ENCODE measurements at regions not wholly inside any gene's neighbourhood (a gene's known extent, or its start where the extent isn't known, plus 50 kb on each side); places are given as distances from the start of the nearest gene placed in this dataset.

DNA sequence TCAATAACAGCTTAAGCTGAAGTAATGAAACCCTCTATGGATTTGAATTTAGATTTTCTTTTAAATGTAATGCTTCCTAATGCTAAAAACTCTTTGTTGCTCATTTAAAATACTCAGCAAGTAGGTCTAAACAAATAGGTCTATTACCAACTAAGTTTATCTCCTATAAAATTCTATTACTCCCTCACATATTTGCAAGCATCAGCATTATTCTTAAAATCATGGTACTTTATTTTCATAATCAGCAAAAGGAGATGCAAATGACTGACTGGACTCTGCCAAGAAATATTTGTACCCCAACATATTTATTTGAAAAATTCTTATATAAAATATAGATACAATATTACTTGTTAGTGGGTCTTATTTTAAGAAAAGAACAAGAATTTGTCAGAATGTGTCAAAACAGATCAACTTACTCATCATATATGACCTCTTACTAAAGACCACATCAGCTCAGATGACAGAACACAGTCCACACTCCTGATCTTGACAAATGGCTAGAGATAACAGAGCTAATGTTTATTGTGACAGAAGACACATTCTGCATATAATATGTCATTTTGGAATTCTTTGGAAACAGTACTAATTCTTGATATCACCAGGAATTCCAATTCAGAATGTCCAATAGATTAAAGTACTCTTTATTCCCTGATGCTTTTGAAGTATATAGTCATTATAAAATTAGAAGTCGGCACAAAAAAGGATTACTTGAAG is 704.6 kb upstream of the PCDH9 start (continued):
- TF ChIP-seq HEY1 (CRISPR knock-in tag; IDR thresholded peaks at IDR 0.05; ENCODE audit: borderline replicate concordance): no peak

- Histone ChIP-seq H3K4me1 (replicated peaks in 1 of 2; ENCODE audit: control insufficient read depth in 2 of 2, insufficient read depth in 2 of 2, low read length in 2 of 2) (no peaks in the 10 kb centered on the region), H3K27ac (ENCODE audit: extremely low read depth, low read depth, low read length) (no peak overlapping the region), H3K27me3 (ENCODE audit: control insufficient read depth in 2 of 2, insufficient read depth in 2 of 2, low read length in 2 of 2) (no peaks in the 10 kb centered on the region), H3K4me2 (ENCODE audit: insufficient read depth, low read length) (no peak overlapping the region), H4K20me1 (replicated peaks; ENCODE audit: control insufficient read depth, insufficient read depth, low read length) (no peaks in the 10 kb centered on the region), H3K36me3 (ENCODE audit: control insufficient read depth, insufficient read depth, low read length) (no peaks in the 10 kb centered on the region), H3K9ac (ENCODE audit: insufficient read depth in 1 of 2, low read depth in 2 of 2, low read length in 2 of 2) (no peak overlapping the region), H3K9me3 (replicated peaks; ENCODE audit: control insufficient read depth, insufficient read depth, low read depth, low read length) (no peaks in the 10 kb centered on the region), H3K9me1 (ENCODE audit: control insufficient read depth, insufficient read depth, low read length) (no peaks in the 10 kb centered on the region), H3K79me2 (ENCODE audit: control insufficient read depth, insufficient read depth, low read length) (no peaks in the 10 kb centered on the region), H3K4me3 (no peak overlapping the region), H2AFZ (ENCODE audit: low read depth, low read length) (no peak overlapping the region)
- POLR2A ChIA-PET: no interaction called here
- TF ChIP-seq POLR2G (IDR thresholded peaks at IDR 0.05; ENCODE audit: low read depth, low read length) (no peak), CBX1 (IDR thresholded peaks at IDR 0.05; ENCODE audit: low read depth) (no peak), NFYB (IDR thresholded peaks at IDR 0.05; ENCODE audit: extremely low read depth, insufficient read length) (no peak), CHD2 (IDR thresholded peaks at IDR 0.05; ENCODE audit: low read depth, low read length) (no peak), ZNF143 (CRISPR knock-in tag; IDR thresholded peaks at IDR 0.05) (no peak), BCL6 (CRISPR knock-in tag; IDR thresholded peaks at IDR 0.05) (no peak), SIN3B (IDR thresholded peaks at IDR 0.05; ENCODE audit: low read depth) (no peak), RBFOX2 (IDR thresholded peaks at IDR 0.05; ENCODE audit: low read depth, low read length) (no peak), SAP30 (IDR thresholded peaks at IDR 0.05; ENCODE audit: borderline replicate concordance, insufficient read depth, low read depth, low read length, poor library complexity, severe bottlenecking) (no peak), HBP1 (CRISPR knock-in tag; IDR thresholded peaks at IDR 0.05) (no peak), ELF2 (CRISPR knock-in tag; IDR thresholded peaks at IDR 0.05) (no peak), BRF1 (IDR thresholded peaks at IDR 0.05; ENCODE audit: borderline replicate concordance, extremely low read depth, insufficient read length) (no peak), SMC3 (conservative IDR thresholded peaks at IDR 0.05; ENCODE audit: insufficient read depth, low read depth, low read length) (no peak), CSDE1 (IDR thresholded peaks at IDR 0.05) (no peak), CHCHD3 (CRISPR knock-in tag; IDR thresholded peaks at IDR 0.05) (no peak), ATF1 (CRISPR knock-in tag; IDR thresholded peaks at IDR 0.05) (no peak), ATF1 (tag; IDR thresholded peaks at IDR 0.05) (no peak), PHB2 (IDR thresholded peaks at IDR 0.05; ENCODE audit: low read depth) (no peak), BRD4 (IDR thresholded peaks at IDR 0.05) (no peak), MBD2 (IDR thresholded peaks at IDR 0.05; ENCODE audit: borderline replicate concordance, low read depth) (no peak)
- TF ChIP-seq, protein P1, sequence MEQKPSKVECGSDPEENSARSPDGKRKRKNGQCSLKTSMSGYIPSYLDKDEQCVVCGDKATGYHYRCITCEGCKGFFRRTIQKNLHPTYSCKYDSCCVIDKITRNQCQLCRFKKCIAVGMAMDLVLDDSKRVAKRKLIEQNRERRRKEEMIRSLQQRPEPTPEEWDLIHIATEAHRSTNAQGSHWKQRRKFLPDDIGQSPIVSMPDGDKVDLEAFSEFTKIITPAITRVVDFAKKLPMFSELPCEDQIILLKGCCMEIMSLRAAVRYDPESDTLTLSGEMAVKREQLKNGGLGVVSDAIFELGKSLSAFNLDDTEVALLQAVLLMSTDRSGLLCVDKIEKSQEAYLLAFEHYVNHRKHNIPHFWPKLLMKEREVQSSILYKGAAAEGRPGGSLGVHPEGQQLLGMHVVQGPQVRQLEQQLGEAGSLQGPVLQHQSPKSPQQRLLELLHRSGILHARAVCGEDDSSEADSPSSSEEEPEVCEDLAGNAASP (IDR thresholded peaks at IDR 0.05): no peak
- WGBS (ENCODE audit: insufficient coverage, low coverage, missing lambda C conversion rate): 0% methylated on average over 5 of the region's 5 CpGs
- intact Hi-C loops (cut with micrococcal nuclease): no loop called here
- no TSS peak for BruUV-seq (replicated peaks)
- no peak for ATAC-seq
- no peak for FAIRE-seq
- no peak for DNase-seq (ENCODE audit: extremely low read depth in 1 of 4, low spot score in 3 of 4)
- CTCF ChIA-PET (ENCODE audit: low intra/inter-chr PET ratio): no interaction called here
- in situ Hi-C loops (cut with MboI): no loop called here
Measured at GRCh38 chr13:67932991-67933390, 702.9 kb upstream of the PCDH9 start.

Measured in K562 (cell line).